SK-N-SH (cell line): ENCODE measurements at regions not wholly inside any gene's neighbourhood (a gene's known extent, or its start where the extent isn't known, plus 50 kb on each side); places are given as distances from the start of the nearest gene placed in this dataset.

Source experiments
- CTCF ChIA-PET: fragments of 300-600, 350-600 bp; formaldehyde crosslinking; extraction: SDS; loops from one replicate; lab custom pipeline; 2021; lab: Yijun Ruan, JAX
- POLR2A ChIA-PET: fragments of 350-600 bp; sonication (Branson Sonifier 250); formaldehyde crosslinking; extraction: SDS; loops from one replicate; lab custom pipeline; 2020; ENCODE audit warnings: antibody characterized with exemption, inconsistent platforms; lab: Yijun Ruan, JAX
- DNase-seq: peaks from one replicate; pipeline ENCODE4 v3.0.0; 2012
- H2AFZ ChIP-seq: fragments of 200-600 bp; sonication (generic); 2 replicates; pipeline ENCODE4 v1.8.1; 2016; ENCODE audit warnings: antibody characterized with exemption, mild to moderate bottlenecking, low read depth
- H3F3A ChIP-seq: fragments of 200-600 bp; sonication (generic); replicated peaks from 2 replicates; pipeline ENCODE3; 2016; ENCODE audit warnings: antibody characterized with exemption, mild to moderate bottlenecking; ENCODE audit not compliant: insufficient read depth
- H3K27ac ChIP-seq, 2 experiments: fragments of 200-500 bp in 1 of 2; fragments of 200-600 bp in 1 of 2; sonication (Bioruptor generic) in 1 of 2; sonication (generic), shearing (Covaris generic) in 1 of 2; 2 replicates each; pipeline versions ENCODE4 v1.5.1 to v1.6.1; 2014 to 2016; ENCODE audit warnings: low read depth in 2 of 2, inconsistent platforms in 1 of 2, low read length in 1 of 2, mild to moderate bottlenecking in 1 of 2, mixed read lengths in 1 of 2
- H3K27me3 ChIP-seq: fragments of 200-600 bp; sonication (generic), shearing (Covaris generic); 2 replicates; pipeline ENCODE4 v1.6.1; 2016; ENCODE audit warnings: mixed run types; ENCODE audit not compliant: insufficient read depth
- H3K36me3 ChIP-seq, 2 experiments: fragments of 200-500 bp in 1 of 2; fragments of 200-600 bp in 1 of 2; sonication (Bioruptor generic) in 1 of 2; sonication (generic) in 1 of 2; replicated peaks in 1 of 2; 2 replicates each; pipeline versions ENCODE3 to v1.5.1; 2014 to 2016; ENCODE audit warnings: low read length in 1 of 2, mild to moderate bottlenecking in 1 of 2; ENCODE audit not compliant: insufficient read depth in 2 of 2, control insufficient read depth in 1 of 2
- H3K4me1 ChIP-seq, 2 experiments: fragments of 200-500 bp in 1 of 2; fragments of 200-600 bp in 1 of 2; sonication (Bioruptor generic) in 1 of 2; sonication (generic), shearing (Covaris generic) in 1 of 2; 2 replicates each; pipeline versions ENCODE4 v1.5.1 to v1.6.1; 2014 to 2016; ENCODE audit warnings: low read depth in 1 of 2, low read length in 1 of 2, mixed run types in 1 of 2; ENCODE audit not compliant: insufficient read depth in 2 of 2, control insufficient read depth in 1 of 2
- H3K4me2 ChIP-seq: fragments of 200-600 bp; sonication (generic), shearing (Covaris generic); 2 replicates; pipeline ENCODE4 v1.6.1; 2017; ENCODE audit warnings: mixed run types
- H3K4me3 ChIP-seq, 2 experiments: fragments of 200-500 bp in 1 of 2; fragments of 200-600 bp in 1 of 2; sonication (Bioruptor generic) in 1 of 2; sonication (generic), shearing (Covaris generic) in 1 of 2; 2 replicates each; pipeline versions ENCODE4 v1.5.1 to v1.8.1; 2014 to 2016; ENCODE audit warnings: low read depth in 2 of 2, inconsistent platforms in 1 of 2, low read length in 1 of 2, mild to moderate bottlenecking in 1 of 2, mixed read lengths in 1 of 2, moderate library complexity in 1 of 2
- H3K79me2 ChIP-seq: fragments of 200-600 bp; sonication (generic); 2 replicates; pipeline ENCODE4 v1.8.1; 2017; ENCODE audit warnings: mild to moderate bottlenecking; ENCODE audit not compliant: insufficient read depth
- H3K9ac ChIP-seq: fragments of 200-600 bp; sonication (generic); 2 replicates; pipeline ENCODE4 v1.6.1; 2017; ENCODE audit warnings: mixed run types
- H3K9me2 ChIP-seq: fragments of 200-600 bp; sonication (generic); 2 replicates; pipeline ENCODE4 v1.6.1; 2017; ENCODE audit warnings: mixed run types
- H3K9me3 ChIP-seq: fragments of 200-600 bp; sonication (generic); 2 replicates; pipeline ENCODE4 v1.6.1; 2017; ENCODE audit warnings: mixed run types, mild to moderate bottlenecking, moderate library complexity
- H4K20me1 ChIP-seq: fragments of 200-600 bp; sonication (generic); 2 replicates; pipeline ENCODE4 v1.6.1; 2017; ENCODE audit warnings: mild to moderate bottlenecking, mixed run types; ENCODE audit not compliant: insufficient read depth
- ELF1 ChIP-seq: IDR thresholded peaks from 2 replicates; pipeline ENCODE4 v1.4.0; 2012
- EP300 ChIP-seq, 2 experiments: IDR thresholded peaks; 2 replicates each; pipeline versions ENCODE4 v1.4.0 to v1.6.1; 2012; ENCODE audit warnings: borderline replicate concordance in 1 of 2, low read depth in 1 of 2, low read length in 1 of 2
- FOSL2 ChIP-seq: IDR thresholded peaks from 2 replicates; pipeline ENCODE4 v1.4.0; 2012; ENCODE audit warnings: low read depth, mild to moderate bottlenecking, moderate library complexity, borderline replicate concordance
- FOXJ3 ChIP-seq: sonication (generic); formaldehyde crosslinking; IDR thresholded peaks from 2 replicates; pipeline ENCODE4 v1.5.1; 2020; ENCODE audit warnings: mild to moderate bottlenecking, missing genetic modification reagents
- GABPA ChIP-seq: IDR thresholded peaks from 2 replicates; pipeline ENCODE4 v1.4.0; 2012; ENCODE audit warnings: low read depth, mild to moderate bottlenecking
- JUND ChIP-seq: IDR thresholded peaks from 2 replicates; pipeline ENCODE4 v1.4.0; 2012
- MAX ChIP-seq: IDR thresholded peaks from 2 replicates; pipeline ENCODE4 v1.4.0; 2012; ENCODE audit warnings: low read depth
- MXI1 ChIP-seq: IDR thresholded peaks from 2 replicates; pipeline ENCODE4 v1.6.1; 2012; ENCODE audit warnings: mild to moderate bottlenecking, low read depth, low read length, improper control_type of control experiment
- RAD21 ChIP-seq: IDR thresholded peaks from 2 replicates; pipeline ENCODE4 v1.6.1; 2012; ENCODE audit warnings: mild to moderate bottlenecking, low read length
- RCOR1 ChIP-seq: fragments of 150-350 bp; IDR thresholded peaks from 2 replicates; pipeline ENCODE4 v1.6.1; 2017; ENCODE audit warnings: antibody characterized with exemption, low read length
- RFX5 ChIP-seq: IDR thresholded peaks from 2 replicates; pipeline ENCODE4 v1.6.1; 2012; ENCODE audit warnings: mild to moderate bottlenecking, improper control_type of control experiment, low read length
- SMC3 ChIP-seq: IDR thresholded peaks from 2 replicates; pipeline ENCODE4 v1.6.1; 2012; ENCODE audit warnings: low read depth, low read length, improper control_type of control experiment
- TEAD4 ChIP-seq: IDR thresholded peaks from 2 replicates; pipeline ENCODE4 v1.4.0; 2012; ENCODE audit warnings: mild to moderate bottlenecking, borderline replicate concordance; ENCODE audit not compliant: insufficient read depth
- USF2 ChIP-seq: fragments of 150-350 bp; IDR thresholded peaks from 2 replicates; pipeline ENCODE4 v1.6.1; 2017; ENCODE audit warnings: antibody characterized with exemption, low read length, low read depth, borderline replicate concordance
- WGBS: methylation state at CpG from one replicate; pipeline ENCODE4 v1.1.6; 2017; ENCODE audit warnings: low lambda C conversion rate; 5-methylcytosine and 5-hydroxymethylcytosine counted together
- TF ChIP-seq, protein P1 (sequence below): IDR thresholded peaks from 2 replicates; pipeline ENCODE4 v1.4.0; 2012; ENCODE audit warnings: low read depth, borderline replicate concordance
- TF ChIP-seq, protein P2 (sequence below): IDR thresholded peaks from 2 replicates; pipeline ENCODE4 v1.4.0; 2012; ENCODE audit warnings: low read depth, borderline replicate concordance

GRCh38 chr1:14049965-14050364 is 350.0 kb downstream of the PRDM2 start:
- H3K9me2 ChIP-seq = no peaks in the 10 kb centered on the region
- H3K27ac ChIP-seq = no peak overlapping the region
- ChIA-PET CTCF (no interaction called here), POLR2A (no interaction called here)
- H2AFZ ChIP-seq = no peak overlapping the region
- no peaks in the 10 kb centered on the region for H3K4me1 ChIP-seq
- H3K4me2 ChIP-seq = no peak overlapping the region
- no peaks in the 10 kb centered on the region for H3K79me2 ChIP-seq
- DNase-seq = no peak
- H3K4me3 ChIP-seq = no peak overlapping the region
- no peaks in the 10 kb centered on the region for H3K36me3 ChIP-seq
- TF ChIP-seq TEAD4 (no peak), RAD21 (no peak), EP300 (IDR thresholded peaks at IDR 0.05; ENCODE audit: borderline replicate concordance in 1 of 2, low read depth in 1 of 2, low read length in 1 of 2) (no peak), GABPA (no peak), MXI1 (no peak), USF2 (no peak), FOXJ3 (no peak), SMC3 (no peak), FOSL2 (no peak), RCOR1 (no peak), JUND (no peak), MAX (no peak), ELF1 (no peak), RFX5 (no peak)
- TF ChIP-seq, protein P1, sequence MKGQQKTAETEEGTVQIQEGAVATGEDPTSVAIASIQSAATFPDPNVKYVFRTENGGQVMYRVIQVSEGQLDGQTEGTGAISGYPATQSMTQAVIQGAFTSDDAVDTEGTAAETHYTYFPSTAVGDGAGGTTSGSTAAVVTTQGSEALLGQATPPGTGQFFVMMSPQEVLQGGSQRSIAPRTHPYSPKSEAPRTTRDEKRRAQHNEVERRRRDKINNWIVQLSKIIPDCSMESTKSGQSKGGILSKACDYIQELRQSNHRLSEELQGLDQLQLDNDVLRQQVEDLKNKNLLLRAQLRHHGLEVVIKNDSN = no peak
- TF ChIP-seq, protein P2, sequence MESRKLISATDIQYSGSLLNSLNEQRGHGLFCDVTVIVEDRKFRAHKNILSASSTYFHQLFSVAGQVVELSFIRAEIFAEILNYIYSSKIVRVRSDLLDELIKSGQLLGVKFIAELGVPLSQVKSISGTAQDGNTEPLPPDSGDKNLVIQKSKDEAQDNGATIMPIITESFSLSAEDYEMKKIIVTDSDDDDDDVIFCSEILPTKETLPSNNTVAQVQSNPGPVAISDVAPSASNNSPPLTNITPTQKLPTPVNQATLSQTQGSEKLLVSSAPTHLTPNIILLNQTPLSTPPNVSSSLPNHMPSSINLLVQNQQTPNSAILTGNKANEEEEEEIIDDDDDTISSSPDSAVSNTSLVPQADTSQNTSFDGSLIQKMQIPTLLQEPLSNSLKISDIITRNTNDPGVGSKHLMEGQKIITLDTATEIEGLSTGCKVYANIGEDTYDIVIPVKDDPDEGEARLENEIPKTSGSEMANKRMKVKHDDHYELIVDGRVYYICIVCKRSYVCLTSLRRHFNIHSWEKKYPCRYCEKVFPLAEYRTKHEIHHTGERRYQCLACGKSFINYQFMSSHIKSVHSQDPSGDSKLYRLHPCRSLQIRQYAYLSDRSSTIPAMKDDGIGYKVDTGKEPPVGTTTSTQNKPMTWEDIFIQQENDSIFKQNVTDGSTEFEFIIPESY = no peak
- TF ChIP-seq, all 33 proteins: peak for 0
- H3K27me3 ChIP-seq = no peaks in the 10 kb centered on the region
- H4K20me1 ChIP-seq = no peaks in the 10 kb centered on the region
- no peaks in the 10 kb centered on the region for H3K9me3 ChIP-seq
- no peaks in the 10 kb centered on the region for H3F3A ChIP-seq
- no peak overlapping the region for H3K9ac ChIP-seq
- WGBS = 19% methylated on average over 4 of the region's 4 CpGs
